ENCODE measurements at regions not wholly inside any gene's neighbourhood (a gene's known extent, or its start where the extent isn't known, plus 50 kb on each side); places are given as distances from the start of the nearest gene placed in this dataset.

GRCh38 chr21:16589006-16589898 lies 859.5 kb downstream of the USP25 start:
- TF ChIP-seq TAF1 (IDR thresholded peaks at IDR 0.05; ENCODE audit: low read depth, low read length) = no peak
- TF ChIP-seq POLR2A (IDR thresholded peaks at IDR 0.05; ENCODE audit: low read depth, low read length) = no peak
- TF ChIP-seq POLR2AphosphoS5 (IDR thresholded peaks at IDR 0.05; ENCODE audit: low read depth, low read length) = no peak
- TF ChIP-seq PAX5 (IDR thresholded peaks at IDR 0.05; ENCODE audit: insufficient read depth, low read length, severe bottlenecking) = no peak
- TF ChIP-seq POU2F2 (IDR thresholded peaks at IDR 0.05; ENCODE audit: low read depth, low read length) = no peak
